CD14-positive monocyte (primary cell): ENCODE measurements at regions not wholly inside any gene's neighbourhood (a gene's known extent, or its start where the extent isn't known, plus 50 kb on each side); places are given as distances from the start of the nearest gene placed in this dataset.

Experiments
- DNase-seq, 3 donors: peaks; one replicate each; pipeline ENCODE4 v3.0.0-alpha.2; 2011 to 2022
- H2AFZ ChIP-seq: 2 replicates; pipeline ENCODE4 v1.6.0; 2012; ENCODE audit warnings: mild to moderate bottlenecking, low read depth, low read length, inconsistent platforms; ENCODE audit not compliant: insufficient read depth, poor library complexity, severe bottlenecking
- H3K27ac ChIP-seq, 2 donors: 1 replicate in 1 of 2; 2 replicates in 1 of 2; pipeline ENCODE4 v1.5.1; 2012 to 2013; ENCODE audit warnings: low read length in 2 of 2, control low read depth in 1 of 2, inconsistent platforms in 1 of 2, low read depth in 1 of 2, mild to moderate bottlenecking in 1 of 2
- H3K27me3 ChIP-seq, 2 donors: one replicate each; pipeline versions ENCODE4 v1.6.0 to v1.6.1; 2011 to 2013; ENCODE audit warnings: low read length in 2 of 2; ENCODE audit not compliant: control insufficient read depth in 2 of 2, insufficient read depth in 2 of 2
- H3K36me3 ChIP-seq, 2 donors: replicated peaks in 1 of 2; 1 replicate in 1 of 2; 2 replicates in 1 of 2; pipeline versions ENCODE4 v1.5.1 to v1.6.1; 2012 to 2013; ENCODE audit warnings: low read length in 2 of 2, control low read depth in 1 of 2, inconsistent platforms in 1 of 2, mild to moderate bottlenecking in 1 of 2; ENCODE audit not compliant: insufficient read depth in 2 of 2, control insufficient read depth in 1 of 2
- H3K4me1 ChIP-seq, 2 donors: 1 replicate in 1 of 2; 2 replicates in 1 of 2; pipeline versions ENCODE4 v1.5.1 to v1.6.1; 2012 to 2013; ENCODE audit warnings: low read length in 2 of 2, control low read depth in 1 of 2, inconsistent platforms in 1 of 2, mild to moderate bottlenecking in 1 of 2, moderate library complexity in 1 of 2; ENCODE audit not compliant: insufficient read depth in 2 of 2, control insufficient read depth in 1 of 2
- H3K4me2 ChIP-seq: replicated peaks from 2 replicates; pipeline ENCODE3; 2012; ENCODE audit warnings: low read length, moderate library complexity, mild to moderate bottlenecking; ENCODE audit not compliant: poor library complexity, severe bottlenecking; ENCODE audit errors: extremely low read depth
- H3K4me3 ChIP-seq, 3 experiments: fragments of 200-600 bp in 1 of 3; sonication (generic) in 1 of 3; replicated peaks in 1 of 3; 1 replicate in 2 of 3; 2 replicates in 1 of 3; pipeline ENCODE4 v1.5.1; 2011 to 2013; ENCODE audit warnings: low read length in 3 of 3, mild to moderate bottlenecking in 3 of 3, control low read depth in 2 of 3, low read depth in 2 of 3, inconsistent platforms in 1 of 3, moderate library complexity in 1 of 3
- H3K79me2 ChIP-seq: 2 replicates; pipeline ENCODE4 v1.6.0; 2012; ENCODE audit warnings: mild to moderate bottlenecking, control low read depth, inconsistent platforms, low read length, moderate library complexity; ENCODE audit not compliant: insufficient read depth
- H3K9ac ChIP-seq: 2 replicates; pipeline ENCODE4 v1.6.0; 2017; ENCODE audit warnings: low read length, mild to moderate bottlenecking; ENCODE audit not compliant: insufficient read depth, poor library complexity, severe bottlenecking
- H3K9me3 ChIP-seq, 2 donors: replicated peaks in 1 of 2; 1 replicate in 1 of 2; 2 replicates in 1 of 2; pipeline versions ENCODE4 v1.5.1 to v1.6.1; 2012 to 2013; ENCODE audit warnings: low read length in 2 of 2, control low read depth in 1 of 2; ENCODE audit not compliant: control insufficient read depth in 1 of 2, insufficient read depth in 1 of 2
- H4K20me1 ChIP-seq: 2 replicates; pipeline ENCODE4 v1.6.0; 2012; ENCODE audit warnings: mild to moderate bottlenecking, low read length, control low read depth, moderate library complexity; ENCODE audit not compliant: insufficient read depth
- H3K27ac Mint-ChIP-seq, 7 donors: one replicate each; pipeline ENCODE4 v1.8.0; 2020; ENCODE audit warnings: mild to moderate bottlenecking in 7 of 7, mixed read lengths in 7 of 7, moderate library complexity in 6 of 7, inconsistent platforms in 2 of 7
- H3K27me3 Mint-ChIP-seq, 3 donors: one replicate each; pipeline ENCODE4 v1.8.0; 2021 to 2022; ENCODE audit warnings: low read depth in 3 of 3, mild to moderate bottlenecking in 3 of 3, mixed read lengths in 3 of 3, moderate library complexity in 3 of 3, inconsistent platforms in 1 of 3
- H3K36me3 Mint-ChIP-seq, 2 donors: one replicate each; pipeline ENCODE4 v1.8.0; 2020; ENCODE audit warnings: mixed read lengths in 2 of 2, inconsistent platforms in 1 of 2, mild to moderate bottlenecking in 1 of 2
- H3K4me1 Mint-ChIP-seq: one replicate; pipeline ENCODE4 v1.8.0; 2020; ENCODE audit warnings: mild to moderate bottlenecking, mixed read lengths
- H3K4me3 Mint-ChIP-seq, 2 donors: one replicate each; pipeline ENCODE4 v1.8.0; 2020; ENCODE audit warnings: mild to moderate bottlenecking in 2 of 2, mixed read lengths in 2 of 2, moderate library complexity in 1 of 2
- H3K9me3 Mint-ChIP-seq, 7 donors: one replicate each; pipeline ENCODE4 v1.8.0; 2020 to 2022; ENCODE audit warnings: mixed read lengths in 7 of 7, mild to moderate bottlenecking in 6 of 7, moderate library complexity in 6 of 7, inconsistent platforms in 2 of 7
- CTCF ChIP-seq: fragments of 200-600 bp; IDR thresholded peaks from one replicate; pipeline ENCODE4 v1.8.0; 2022; ENCODE audit warnings: antibody characterized with exemption, mild to moderate bottlenecking
- WGBS: methylation state at CpG from one replicate; pipeline ENCODE4 v1.1.5; 2013; ENCODE audit warnings: missing lambda C conversion rate; ENCODE audit not compliant: insufficient coverage; 5-methylcytosine and 5-hydroxymethylcytosine counted together
- intact Hi-C, 2 donors: fragments of 100-400 bp; cut with micrococcal nuclease; formaldehyde crosslinking; loops; one replicate each; pipeline versions ENCODE4 v1.15.0 to v1.15.1; 2023

DNA sequence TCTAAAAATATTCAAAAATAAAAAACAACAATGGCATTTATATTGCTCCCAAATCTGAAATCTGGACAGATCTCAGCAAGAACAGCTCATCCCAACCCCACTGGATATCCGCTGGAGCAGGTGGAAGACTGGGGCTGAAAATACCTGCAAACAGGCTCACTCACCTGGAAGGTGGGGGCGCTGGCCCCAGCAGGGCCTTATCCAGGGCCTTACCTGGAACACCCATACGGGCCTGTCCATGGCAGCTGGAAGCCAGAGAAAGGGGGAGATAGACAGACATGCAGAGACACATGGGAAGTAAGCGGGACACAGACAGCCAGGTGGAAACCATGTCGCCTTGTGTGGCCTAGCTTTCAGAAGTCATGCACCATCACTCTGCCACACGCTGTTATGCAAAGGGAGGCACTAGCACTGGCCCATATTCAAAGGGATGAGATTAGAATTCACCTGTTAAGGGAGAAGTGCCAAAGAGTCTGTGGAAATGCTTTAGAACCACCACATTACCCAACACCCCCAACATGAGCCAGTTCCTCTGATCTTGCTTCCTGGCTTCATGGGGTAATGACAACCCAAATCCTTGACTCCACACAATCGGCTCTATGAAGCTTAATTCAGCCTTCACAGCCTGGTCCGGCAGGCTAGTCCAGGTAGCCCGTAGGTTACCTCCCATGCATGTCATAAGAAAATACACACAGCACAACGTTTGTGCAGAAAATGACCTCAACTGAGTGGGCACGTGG is 99.0 kb upstream of the CDYL start:
- intact Hi-C loops: no loop called here
- no peak for TF ChIP-seq CTCF
- DNase-seq: no peak
- H3K9me3 Mint-ChIP-seq: peaks cover 0 to 9% (median 0%) of the 10 kb centered on the region in 7 donors
- H3K4me3 Mint-ChIP-seq: no peak overlapping the region
- Histone ChIP-seq H4K20me1 (no peaks in the 10 kb centered on the region), H2AFZ (no peak overlapping the region), H3K9me3 (no peaks in the 10 kb centered on the region), H3K36me3 (no peaks in the 10 kb centered on the region), H3K4me2 (no peak overlapping the region), H3K9ac (no peak overlapping the region), H3K27ac (no peak overlapping the region), H3K27me3 (no peaks in the 10 kb centered on the region), H3K4me1 (no peaks in the 10 kb centered on the region), H3K79me2 (no peaks in the 10 kb centered on the region), H3K4me3 (no peak overlapping the region)
- peaks cover 2% of the 10 kb centered on the region for H3K4me1 Mint-ChIP-seq
- H3K27me3 Mint-ChIP-seq: peaks cover 0 to 14% (median 5%) of the 10 kb centered on the region in 3 donors
- 97% methylated on average over 6 of the region's 11 CpGs for WGBS
- H3K27ac Mint-ChIP-seq: no peak overlapping the region
- H3K36me3 Mint-ChIP-seq: no peaks in the 10 kb centered on the region

DNA sequence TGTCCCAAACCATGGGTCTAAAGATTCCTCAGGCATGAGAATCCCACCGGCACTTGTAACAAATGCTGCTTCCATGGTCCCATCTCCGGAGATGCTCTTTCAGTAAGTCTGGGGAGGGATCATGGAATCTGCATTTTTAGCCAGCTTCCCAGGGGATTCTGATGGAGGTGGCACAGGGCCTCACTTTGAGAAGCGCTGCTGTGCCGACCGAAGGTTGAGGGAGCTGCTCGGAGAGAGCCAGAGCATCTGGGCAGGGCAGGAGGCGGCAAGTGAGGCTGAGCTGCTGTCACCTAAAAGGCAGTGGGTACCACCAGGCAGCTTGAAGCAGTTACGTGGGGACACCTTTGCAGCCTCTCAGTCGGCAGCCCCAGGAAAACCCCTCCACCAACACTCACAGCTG is 100.2 kb upstream of the CDYL start:
- H3K4me3 ChIP-seq: no peak overlapping the region
- no peaks in the 10 kb centered on the region for H3K79me2 ChIP-seq
- Mint-ChIP-seq H3K9me3 (peaks cover 0 to 9% (median 0%) of the 10 kb centered on the region in 7 donors), H3K4me3 (no peak overlapping the region), H3K36me3 (no peaks in the 10 kb centered on the region), H3K4me1 (peaks cover 2% of the 10 kb centered on the region), H3K27me3 (peaks cover 0 to 9% (median 1%) of the 10 kb centered on the region in 3 donors), H3K27ac (peak overlapping the region in 1 of 7 donors; percentile 8)
- H3K4me2 ChIP-seq: no peak overlapping the region
- TF ChIP-seq CTCF: no peak
- no peaks in the 10 kb centered on the region for H4K20me1 ChIP-seq
- no peaks in the 10 kb centered on the region for H3K27me3 ChIP-seq
- no peak overlapping the region for H3K9ac ChIP-seq
- no peaks in the 10 kb centered on the region for H3K4me1 ChIP-seq
- DNase-seq: no peak
- no peaks in the 10 kb centered on the region for H3K9me3 ChIP-seq
- H3K36me3 ChIP-seq: no peaks in the 10 kb centered on the region
- intact Hi-C loops: no loop called here
- H3K27ac ChIP-seq: no peak overlapping the region
- no peak overlapping the region for H2AFZ ChIP-seq
- 89% methylated on average over 9 of the region's 9 CpGs for WGBS
